ENCODE measurements at regions not wholly inside any gene's neighbourhood (a gene's known extent, or its start where the extent isn't known, plus 50 kb on each side); places are given as distances from the start of the nearest gene placed in this dataset.

DNA sequence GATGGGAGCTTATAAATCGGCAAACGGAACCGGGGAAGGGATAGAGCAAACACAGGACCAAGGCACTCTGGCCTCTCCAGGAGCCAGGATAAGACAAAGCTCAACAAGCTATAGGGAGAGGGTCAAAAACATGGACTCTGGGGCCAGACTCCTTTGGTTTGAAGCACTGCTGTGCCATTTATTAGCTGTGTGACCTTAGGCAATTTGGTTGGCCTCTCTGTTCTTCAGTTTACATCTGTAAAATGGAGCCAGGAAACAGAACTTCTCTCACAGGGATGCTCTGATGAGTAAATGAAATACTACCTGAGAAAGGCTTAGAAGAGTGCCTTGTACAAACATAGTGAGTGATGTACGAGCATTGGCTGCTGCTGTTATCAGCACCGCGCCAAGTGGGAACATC lies 213.3 kb upstream of the PWP1 start:
- no peak for DNase-seq
- intact Hi-C loops (cut with DNase I): no loop called here

DNA sequence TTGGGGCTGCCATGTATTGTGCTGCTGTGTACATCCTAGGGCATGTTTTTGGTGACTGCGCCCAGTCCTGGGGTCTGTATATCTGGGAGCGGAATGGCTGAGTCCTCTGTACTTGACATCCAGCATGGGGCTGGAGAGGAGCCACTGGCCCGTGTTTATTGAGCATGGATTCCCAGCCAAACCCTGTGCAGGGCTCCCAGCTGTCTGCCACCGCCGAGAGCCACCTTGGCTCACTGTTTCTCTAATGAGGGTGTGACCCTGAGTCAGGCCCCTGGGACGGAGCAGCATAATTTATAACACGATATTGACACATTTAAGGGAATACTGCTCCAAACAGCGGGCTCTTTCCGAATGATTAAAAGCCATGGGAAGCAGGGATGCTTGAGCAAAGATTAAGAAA lies 211.5 kb upstream of the PWP1 start:
- intact Hi-C loops (cut with DNase I): no loop called here
- DNase-seq: no peak

DNA sequence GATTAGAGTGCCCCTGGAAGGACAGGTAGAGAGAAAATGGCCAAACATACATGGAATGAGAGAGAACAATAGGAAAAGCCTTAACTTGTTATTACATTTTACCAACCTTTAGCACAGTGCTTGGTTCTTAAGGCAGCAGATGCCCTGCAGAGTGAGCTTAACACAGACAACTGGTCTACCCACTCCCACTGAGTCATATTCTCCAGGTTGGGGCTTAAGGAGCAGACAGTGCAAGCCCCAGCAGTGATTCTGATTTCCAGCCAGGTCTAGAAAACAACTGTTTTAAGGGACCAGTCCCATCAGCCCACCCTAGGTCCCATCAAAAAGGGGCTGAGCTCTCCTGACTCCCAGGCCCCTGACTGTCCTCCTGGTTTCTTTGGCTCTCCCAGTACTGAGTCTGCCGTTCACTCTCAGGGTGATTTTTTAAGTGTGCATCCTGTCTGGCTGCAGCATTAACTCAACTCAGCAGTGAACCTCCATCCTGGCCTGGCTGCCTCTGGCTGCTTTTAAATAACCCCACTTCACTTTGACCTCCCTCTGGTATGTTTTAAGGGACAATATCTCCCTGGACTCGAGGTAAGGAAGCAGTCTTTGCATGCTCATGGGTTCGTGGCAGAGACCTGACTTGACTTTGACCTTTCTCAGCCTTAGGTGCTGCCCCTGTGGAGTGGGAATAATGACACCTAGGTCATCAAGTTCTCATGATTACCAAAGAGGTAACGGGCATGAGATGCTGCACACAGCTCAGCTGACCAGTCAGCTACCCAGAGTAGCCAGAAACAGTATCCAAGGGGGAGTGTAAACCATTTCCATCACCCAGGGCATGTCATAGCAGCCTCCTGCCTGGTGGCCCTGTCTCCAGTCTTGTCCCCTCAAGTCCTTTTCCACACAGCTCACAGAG lies 210.7 kb upstream of the PWP1 start:
- DNase-seq: peak in 3 of 42 donors; percentile 8 to 23 (median 13)
- intact Hi-C loops (cut with DNase I): no loop called here

DNA sequence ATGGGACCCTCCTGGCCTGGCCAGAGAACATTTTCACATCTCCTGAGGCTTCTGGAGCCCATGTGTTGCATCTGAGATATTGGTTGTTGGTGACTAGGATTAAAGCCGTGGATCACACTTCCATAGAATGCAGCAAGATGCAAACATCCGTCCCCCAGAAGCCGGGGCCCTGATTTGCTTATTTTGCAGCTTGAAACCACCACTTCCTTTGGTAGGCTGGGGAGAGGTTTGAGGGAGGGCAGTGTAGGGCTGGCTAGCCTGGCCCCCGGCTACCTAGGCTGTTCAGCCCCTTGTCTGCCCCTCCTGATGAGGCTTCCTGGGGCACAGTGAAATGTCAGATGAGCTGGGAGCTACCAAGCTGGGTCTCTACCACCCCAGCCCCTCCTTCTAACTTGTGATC lies 209.7 kb upstream of the PWP1 start:
- intact Hi-C loops (cut with DNase I): no loop called here
- DNase-seq: no peak

DNA sequence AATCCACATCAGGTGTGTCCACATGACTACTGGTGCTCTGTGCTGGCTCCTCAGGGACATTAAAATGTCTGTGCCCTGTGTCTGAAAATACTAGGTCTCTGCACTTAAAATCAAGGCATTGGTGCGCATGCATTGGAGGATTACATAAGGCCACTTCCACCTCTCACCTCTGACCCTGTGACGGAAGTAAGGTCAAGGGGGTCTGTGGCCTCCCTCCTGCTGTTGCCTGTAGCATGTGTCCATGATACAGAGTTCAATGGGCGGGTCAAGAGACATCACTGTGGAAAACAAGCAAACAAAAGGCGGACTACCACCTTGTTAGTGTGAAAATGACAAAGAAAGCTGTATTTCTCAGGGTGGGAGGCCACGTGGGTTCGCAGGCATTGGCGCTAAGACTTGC lies 208.6 kb upstream of the PWP1 start:
- intact Hi-C loops (cut with DNase I): no loop called here
- DNase-seq: no peak

- intact Hi-C loops (cut with DNase I): no loop called here
- no peak for DNase-seq
Measured at GRCh38 chr12:107477947-107478610, 207.5 kb upstream of the PWP1 start.

DNA sequence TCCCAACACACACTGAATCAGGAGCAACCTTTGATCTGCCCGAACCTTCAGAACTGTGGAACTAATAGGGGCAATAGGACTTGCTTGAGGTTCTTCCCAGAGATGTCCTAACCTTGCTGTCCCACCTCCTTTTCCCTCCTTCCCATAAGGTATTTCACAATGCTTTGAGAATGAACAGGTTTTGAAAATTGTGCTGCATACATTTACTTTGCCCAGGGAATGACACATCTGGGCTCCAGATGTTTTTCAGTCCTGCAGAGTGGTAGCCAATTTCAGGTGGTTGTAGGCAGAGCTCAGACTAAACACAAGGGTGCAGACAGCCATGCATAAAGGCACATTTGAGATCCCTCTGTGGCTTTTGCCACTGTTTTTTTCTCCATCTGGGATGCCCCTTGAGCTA lies 206.7 kb upstream of the PWP1 start:
- no peak for DNase-seq
- intact Hi-C loops (cut with DNase I): no loop called here

DNA sequence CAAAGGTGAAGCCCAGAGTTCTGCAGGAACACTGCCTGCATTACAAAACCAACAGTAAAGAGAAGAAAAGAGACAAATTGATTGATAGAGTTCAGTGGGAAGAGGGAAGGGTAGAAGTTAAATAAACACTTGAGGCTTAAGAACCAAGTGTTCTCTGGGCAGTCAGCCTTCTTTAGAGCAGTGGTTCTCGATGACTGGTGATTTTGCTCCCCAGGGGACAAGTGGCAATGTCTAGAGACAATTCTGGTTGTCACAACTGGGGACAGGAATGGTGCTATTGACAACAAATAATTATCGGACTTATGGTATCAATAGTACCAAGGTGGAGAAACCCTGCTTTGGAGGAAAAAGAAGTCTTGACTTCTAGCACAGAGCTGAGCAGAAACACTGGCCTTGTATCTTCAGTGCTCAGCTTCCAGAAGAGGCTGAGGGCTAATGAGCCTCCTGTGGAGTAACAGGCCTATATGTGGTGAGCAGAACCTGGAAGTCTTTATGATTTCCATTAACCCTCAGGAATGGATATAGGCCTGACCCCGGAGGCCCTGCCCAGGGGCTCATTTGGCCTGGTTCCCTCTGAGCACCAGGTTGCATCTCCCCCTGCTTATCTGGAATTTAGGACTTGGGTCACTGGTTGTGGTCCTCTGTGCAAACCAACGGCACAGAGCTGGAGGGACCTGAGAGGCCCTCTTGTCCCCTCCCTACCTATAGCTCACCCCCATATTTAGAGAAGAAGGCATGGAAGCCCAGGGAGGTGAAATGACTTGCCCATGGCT lies 204.6 kb upstream of the PWP1 start:
- intact Hi-C loops (cut with DNase I): no loop called here
- no peak for DNase-seq

DNA sequence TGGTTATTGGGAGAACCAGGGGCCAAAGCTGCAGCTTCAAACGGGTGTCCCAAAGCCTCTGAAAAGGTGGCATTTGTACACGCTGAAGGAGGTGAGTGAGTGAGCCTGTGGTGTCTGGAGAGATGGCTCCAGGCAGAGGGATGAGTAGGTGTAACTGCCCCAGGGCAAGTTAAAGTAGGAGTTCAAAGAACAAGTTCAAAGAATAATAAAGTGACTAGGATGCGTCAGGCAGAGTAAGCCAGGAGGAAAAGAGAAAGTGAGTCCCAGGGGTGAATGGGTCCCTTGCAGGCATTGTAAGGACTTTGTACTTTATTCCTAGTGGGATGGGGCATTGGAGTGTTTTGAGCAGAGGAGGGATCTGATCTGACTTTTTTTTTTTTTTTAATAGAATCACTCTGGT lies 201.4 kb upstream of the PWP1 start:
- intact Hi-C loops (cut with DNase I): no loop called here
- no peak for DNase-seq

- intact Hi-C loops (cut with DNase I): no loop called here
Measured at GRCh38 chr12:107484941-107485340, 200.7 kb upstream of the PWP1 start.

DNA sequence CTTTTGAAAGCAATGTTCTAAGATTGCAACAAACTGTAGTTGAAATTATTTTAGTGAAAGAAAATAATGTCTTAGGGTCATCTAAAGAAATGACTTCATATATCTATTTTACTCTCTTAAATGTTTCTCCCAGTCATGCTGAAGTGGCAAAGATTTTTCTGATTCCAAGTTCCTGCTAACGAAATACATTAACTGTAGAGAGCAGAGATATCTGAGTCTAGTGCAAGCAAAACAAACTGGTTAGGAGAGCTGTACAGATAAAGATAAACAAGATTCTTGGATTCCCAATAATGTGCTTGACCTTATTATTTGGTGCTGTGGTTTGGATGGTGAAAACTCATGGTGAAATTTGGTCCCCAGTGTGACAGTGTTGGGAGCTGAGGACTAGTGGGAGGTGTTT lies 199.9 kb upstream of the PWP1 start:
- DNase-seq: no peak
- intact Hi-C loops (cut with DNase I): no loop called here

More at GRCh38 chr12:107484941-107485340, 200.7 kb upstream of the PWP1 start:
- DNase-seq: no peak

GRCh38 chr12:107486140-107486892 lies 199.3 kb upstream of the PWP1 start:
- DNase-seq: no peak
- intact Hi-C loops (cut with DNase I): no loop called here

DNA sequence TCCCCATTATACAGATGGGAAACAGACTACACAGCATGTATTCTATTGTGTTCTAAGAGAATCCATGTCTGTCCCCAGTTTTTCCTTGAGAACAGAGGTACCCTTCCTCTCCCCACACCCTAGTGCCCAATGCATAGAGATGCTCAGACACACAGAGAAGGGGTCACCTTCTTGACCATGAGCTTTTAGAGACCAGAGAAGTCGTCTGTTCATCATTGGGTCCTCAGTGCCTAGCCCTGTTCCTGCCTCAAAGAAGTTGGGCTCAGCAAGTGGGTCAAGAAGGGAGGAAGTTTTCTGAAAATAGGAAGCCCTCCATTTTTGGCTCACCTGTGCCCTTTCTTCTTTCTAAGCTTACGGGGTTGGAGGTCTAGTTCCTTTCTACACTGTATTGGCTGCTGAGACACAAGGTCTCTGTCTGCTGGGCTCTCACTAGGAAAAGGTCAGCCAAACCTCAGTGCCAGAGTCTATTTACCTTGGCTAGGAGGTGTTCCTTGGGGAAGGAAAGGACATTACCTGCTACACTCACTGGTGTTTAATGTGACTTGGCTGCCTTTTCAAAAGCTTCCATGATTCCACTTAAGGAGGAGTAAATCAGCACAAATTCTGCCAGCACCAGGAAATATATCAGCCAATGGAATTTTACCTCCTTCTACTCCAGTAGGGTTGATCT lies 198.5 kb upstream of the PWP1 start:
- DNase-seq: no peak
- intact Hi-C loops (cut with DNase I): no loop called here

DNA sequence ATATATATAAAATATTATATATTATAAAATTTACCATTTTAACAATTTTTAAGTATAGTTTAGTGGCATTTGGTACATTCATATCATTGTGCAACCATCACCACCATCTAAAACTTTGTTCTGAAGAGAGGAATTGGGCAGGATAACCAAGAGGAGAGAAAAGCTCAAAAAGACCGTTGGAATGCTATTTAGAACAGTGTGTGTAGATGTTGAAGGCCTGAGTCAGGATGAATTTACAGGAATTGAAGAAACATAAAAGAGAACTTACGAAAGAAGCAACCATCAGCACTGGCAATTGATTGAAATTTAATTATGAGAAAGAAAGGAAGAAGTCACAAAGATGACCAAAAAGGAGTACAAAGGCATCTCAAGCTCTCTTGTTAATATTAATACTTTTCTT lies 196.9 kb upstream of the PWP1 start:
- intact Hi-C loops (cut with DNase I): no loop called here

DNA sequence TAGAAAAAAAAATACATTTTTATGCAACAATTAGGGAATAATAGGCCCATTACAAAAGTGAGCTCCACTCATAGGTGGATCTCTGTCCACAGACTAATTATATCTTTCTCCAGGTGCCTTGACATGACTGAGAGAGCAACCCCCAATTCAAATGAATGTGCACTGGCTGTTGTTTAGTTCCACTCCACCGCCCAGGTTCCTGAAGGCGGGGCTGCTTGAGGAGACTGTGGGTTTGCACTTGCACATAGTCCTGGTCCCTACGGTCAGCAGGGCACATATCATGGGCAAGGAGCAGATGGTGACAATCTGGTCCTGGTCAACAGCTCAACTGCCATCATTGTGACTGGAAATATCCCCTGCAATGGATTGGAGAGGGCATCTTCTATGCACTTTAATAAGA lies 195.6 kb upstream of the PWP1 start:
- intact Hi-C loops (cut with DNase I): no loop called here
- no peak for DNase-seq

More for the DNA sequence above, 196.9 kb upstream of the PWP1 start:
- DNase-seq: no peak

GRCh38 chr12:107491856-107492255 lies 193.7 kb upstream of the PWP1 start:
- intact Hi-C loops (cut with DNase I): no loop called here
- DNase-seq: no peak

- no peak for DNase-seq
- intact Hi-C loops (cut with DNase I): no loop called here
Measured at GRCh38 chr12:107492393-107493134, 193.0 kb upstream of the PWP1 start.

DNA sequence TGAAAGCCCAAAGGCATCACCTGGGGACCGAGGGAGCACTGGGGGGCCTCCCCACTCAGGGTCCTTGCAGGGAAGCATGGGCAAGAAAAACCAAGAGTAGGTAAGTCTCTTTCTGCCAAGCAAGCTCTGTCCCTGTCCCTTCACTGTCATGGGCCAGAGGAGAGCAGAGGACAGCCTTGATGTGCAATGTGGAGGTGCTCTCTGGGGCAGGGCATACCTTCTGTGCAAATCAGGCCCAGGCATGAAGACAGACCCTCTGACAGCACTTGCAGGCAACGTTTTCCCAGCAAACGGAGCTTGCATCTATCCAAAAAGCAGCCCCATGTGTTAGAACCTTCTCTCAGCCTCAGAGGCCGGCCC lies 192.5 kb upstream of the PWP1 start:
- intact Hi-C loops (cut with DNase I): no loop called here
- no peak for DNase-seq
